RCC 7860 (cell line): ENCODE measurements at regions not wholly inside any gene's neighbourhood (a gene's known extent, or its start where the extent isn't known, plus 50 kb on each side); places are given as distances from the start of the nearest gene placed in this dataset.

Experiments
- DNase-seq: peaks from one replicate; pipeline ENCODE4 v3.0.0-alpha.2; 2015; ENCODE audit warnings: low spot score
- FAIRE-seq: peaks from 2 replicates; lab custom pipeline; 2012; peaks lifted over from hg19 to GRCh38; lab: Jason Lieb, UNC

GRCh38 chr4:56210397-56210796 is 176.9 kb downstream of the AASDH start:
- FAIRE-seq (no peak), DNase-seq (no peak)

GRCh38 chr4:56209767-56210166 is 177.5 kb downstream of the AASDH start:
- no peak for FAIRE-seq
- no peak for DNase-seq

- FAIRE-seq (no peak), DNase-seq (no peak)
Observed at GRCh38 chr4:56208103-56208502, 179.2 kb downstream of the AASDH start.

GRCh38 chr4:56206258-56206657 is 181.0 kb downstream of the AASDH start:
- FAIRE-seq (no peak), DNase-seq (no peak)

DNA sequence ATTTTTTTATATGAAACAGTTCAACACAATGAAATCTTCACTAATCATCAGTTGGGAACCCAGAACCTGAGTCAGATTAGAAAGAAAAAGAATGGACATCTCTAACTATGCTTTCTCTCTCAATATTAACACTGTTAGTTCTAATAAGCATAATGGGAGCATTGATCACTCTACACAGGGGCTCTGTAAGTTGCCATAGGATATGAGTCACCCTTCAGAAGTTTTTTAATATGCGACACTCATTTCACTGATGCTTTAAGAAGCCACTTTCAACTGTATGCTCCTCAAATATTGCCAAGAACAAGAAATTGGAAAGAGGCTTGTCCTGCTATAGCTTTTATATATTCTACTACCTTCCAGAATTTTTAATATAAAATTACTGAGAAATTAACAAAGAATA is 187.0 kb downstream of the AASDH start:
- FAIRE-seq = no peak
- no peak for DNase-seq

DNA sequence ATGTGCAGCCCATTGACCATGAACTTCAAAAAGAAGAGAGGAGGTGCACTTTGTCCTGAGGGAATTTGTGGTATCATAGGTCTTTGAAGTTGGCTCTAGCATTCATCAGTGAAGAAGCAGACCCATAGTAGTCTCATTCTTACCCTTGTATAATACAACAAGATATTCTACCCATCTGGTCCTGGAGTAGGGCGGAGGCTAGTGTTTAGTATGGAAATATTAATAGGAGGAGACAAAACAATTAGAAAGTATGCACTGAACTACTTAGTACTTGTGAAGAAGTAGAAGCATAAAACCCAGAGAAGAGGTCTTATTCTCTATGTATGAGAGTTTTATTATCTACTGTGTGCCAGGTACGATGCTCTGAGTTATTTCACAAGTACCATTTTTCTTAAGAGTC is 189.0 kb downstream of the AASDH start:
- DNase-seq = no peak
- no peak for FAIRE-seq

- FAIRE-seq (no peak), DNase-seq (no peak)
Observed at GRCh38 chr4:56197387-56197786, 189.9 kb downstream of the AASDH start.

- FAIRE-seq = no peak
- no peak for DNase-seq
Observed at GRCh38 chr4:56195025-56195424, 192.3 kb downstream of the AASDH start.

- no peak for DNase-seq
- no peak for FAIRE-seq
Observed at GRCh38 chr4:56191534-56191933, 195.8 kb downstream of the AASDH start.

- no peak for FAIRE-seq
Observed at GRCh38 chr4:56187688-56188087, 199.6 kb downstream of the AASDH start.

GRCh38 chr4:56186808-56187523 is 200.3 kb downstream of the AASDH start:
- FAIRE-seq (no peak), DNase-seq (no peak)

More at GRCh38 chr4:56187688-56188087, 199.6 kb downstream of the AASDH start:
- no peak for DNase-seq

GRCh38 chr4:56185901-56186300 is 201.4 kb downstream of the AASDH start:
- DNase-seq = no peak
- no peak for FAIRE-seq

GRCh38 chr4:56184214-56184613 is 203.1 kb downstream of the AASDH start:
- DNase-seq (no peak), FAIRE-seq (no peak)

DNA sequence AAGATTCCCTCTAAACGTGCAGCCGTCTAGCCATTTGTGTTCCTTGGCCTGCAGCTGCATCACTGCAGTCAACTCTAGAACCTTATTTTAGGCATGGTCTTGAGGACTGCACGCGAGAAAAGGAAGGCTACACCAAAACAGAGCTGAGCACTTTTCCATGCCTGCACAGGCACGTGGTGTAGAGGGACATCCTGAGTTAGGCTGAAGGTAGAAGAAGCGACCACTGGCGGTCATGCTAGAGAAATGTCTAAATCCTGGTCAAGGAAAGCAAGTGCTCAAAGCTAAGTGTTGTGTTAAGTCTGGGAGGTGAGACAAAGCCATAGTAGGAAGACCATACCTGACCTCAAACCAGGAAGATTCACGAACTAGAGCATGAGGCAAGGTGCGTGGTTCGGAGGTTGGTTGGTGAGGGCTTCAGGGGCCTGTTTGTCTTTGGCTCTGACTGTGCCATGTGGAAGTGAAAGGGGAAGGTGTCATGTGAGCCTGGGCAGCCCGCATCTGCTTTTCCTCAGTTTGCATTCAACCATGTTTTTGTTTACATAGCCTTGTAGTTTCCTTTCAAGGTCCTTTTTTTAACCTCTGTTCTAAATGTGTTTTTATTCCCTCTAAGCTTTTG is 203.8 kb downstream of the AASDH start:
- DNase-seq = no peak
- FAIRE-seq = no peak

- DNase-seq (no peak), FAIRE-seq (no peak)
Observed at GRCh38 chr4:56182356-56182755, 204.9 kb downstream of the AASDH start.

DNA sequence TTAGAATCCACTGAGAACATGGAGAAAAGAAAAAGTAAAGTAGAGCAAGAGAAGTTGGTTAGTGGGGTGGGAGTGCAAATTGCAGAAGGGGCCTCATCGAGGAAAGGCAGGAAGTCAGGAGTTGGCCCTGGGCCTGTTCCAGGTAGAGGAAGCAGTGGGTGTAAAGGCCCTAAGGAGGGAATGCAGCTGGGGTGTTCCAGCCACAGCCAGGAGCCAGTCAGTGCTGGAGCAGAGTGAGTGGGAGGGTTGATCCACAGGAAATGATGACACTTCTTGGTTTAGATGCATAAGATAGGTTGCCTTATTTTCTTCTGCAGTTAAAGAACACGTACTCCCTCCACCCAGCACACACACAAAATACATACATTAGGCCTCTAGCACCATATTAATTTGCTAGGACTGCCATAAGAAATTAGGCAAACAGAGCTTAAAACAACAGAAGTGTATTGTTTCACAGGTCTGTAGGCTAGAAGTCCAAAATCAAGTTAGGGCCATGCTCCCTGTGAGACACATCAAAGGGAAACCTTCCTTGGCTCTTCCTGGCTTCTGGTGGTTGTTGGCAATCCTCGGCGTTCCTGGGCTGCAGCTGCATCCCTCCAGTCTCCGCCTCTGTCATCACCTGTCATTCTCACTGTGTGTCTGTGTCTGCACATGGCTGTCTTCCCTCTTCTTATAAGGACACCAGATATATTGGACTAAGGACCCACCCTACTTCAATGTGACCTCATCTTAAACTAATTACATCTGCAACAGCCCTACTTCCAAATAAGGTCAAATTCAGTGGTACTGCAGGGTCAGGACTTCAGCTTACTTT is 205.9 kb downstream of the AASDH start:
- FAIRE-seq (no peak), DNase-seq (no peak)

DNA sequence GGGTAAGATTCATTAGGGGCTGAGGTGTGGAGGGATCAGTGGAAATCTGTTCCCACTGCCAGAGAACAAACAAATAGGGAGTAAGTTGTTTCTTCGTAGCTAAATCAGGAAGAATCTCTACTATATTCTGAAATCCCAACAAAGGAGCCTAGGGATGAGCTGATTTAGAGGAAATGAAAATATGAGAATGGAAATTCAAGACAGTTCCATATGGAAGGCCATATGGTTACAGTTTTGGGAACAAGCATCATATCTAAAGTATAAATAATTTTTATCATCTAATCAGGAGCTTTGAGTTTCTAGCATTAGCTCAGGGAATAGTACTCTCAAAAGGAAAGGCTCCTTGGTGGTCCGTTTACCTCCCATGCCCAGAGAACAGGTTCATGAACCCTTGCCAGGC is 218.2 kb downstream of the AASDH start:
- FAIRE-seq (no peak), DNase-seq (no peak)

DNA sequence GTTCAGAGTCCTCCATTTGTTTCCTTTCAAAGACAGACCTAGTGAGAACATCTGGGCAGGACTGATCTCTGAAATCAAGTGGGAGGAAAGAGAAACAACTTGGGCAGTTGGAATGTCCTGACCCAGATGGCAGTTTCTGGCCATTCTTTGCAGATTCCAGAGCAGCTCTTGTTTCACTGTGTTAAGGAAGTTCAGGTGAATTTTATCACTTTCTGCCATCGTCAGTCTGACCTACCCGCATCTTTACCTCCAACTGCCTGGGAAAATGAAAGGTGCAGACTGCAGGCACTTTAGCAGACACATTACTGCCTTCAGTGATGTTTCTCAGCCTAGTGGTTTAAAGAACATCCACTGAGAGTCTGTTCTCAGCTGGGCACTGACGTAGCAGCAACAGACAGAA is 216.2 kb downstream of the CEP135 start:
- DNase-seq = no peak
- no peak for FAIRE-seq

GRCh38 chr4:56160636-56161035 is 211.9 kb downstream of the CEP135 start:
- FAIRE-seq = no peak
- DNase-seq = no peak

DNA sequence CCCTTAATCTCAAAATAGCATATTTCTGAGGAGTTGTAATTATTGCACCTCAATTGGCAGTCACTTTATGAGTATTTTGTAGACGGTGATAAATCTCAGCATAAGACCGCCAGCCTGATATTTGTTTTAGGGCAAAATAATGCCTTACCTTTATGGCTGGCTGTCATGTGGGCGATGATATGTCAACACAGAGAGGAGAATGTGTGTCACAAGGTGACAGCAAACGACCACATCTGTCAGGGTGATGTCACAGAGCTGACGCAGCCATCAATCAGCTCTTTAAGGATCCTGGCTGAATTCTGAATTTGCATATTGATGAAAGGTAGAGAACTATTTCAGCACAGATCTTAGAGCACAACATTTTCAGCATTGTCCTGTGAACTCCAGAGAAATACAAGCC is 209.7 kb downstream of the CEP135 start:
- FAIRE-seq (no peak), DNase-seq (no peak)

- DNase-seq (no peak), FAIRE-seq (no peak)
Observed at GRCh38 chr4:56156141-56156540, 207.4 kb downstream of the CEP135 start.

DNA sequence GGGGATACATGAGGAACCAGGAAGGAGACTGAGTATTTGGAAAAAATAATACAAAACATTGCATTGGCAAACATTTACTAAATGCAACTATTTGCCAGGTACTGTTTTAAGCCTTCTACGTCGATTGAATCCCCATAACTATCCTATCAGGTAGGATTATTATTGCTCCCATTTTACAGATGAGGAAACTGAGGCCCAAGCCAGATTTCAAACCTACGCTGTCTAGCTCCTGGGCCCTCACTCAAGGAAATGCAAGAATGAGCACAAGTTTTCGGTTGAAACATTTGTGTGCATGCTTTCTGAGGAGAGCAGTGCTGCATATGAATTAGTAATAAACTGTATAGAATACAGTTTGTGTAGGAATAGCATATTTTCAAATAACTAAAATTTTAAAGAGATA is 206.7 kb downstream of the CEP135 start:
- DNase-seq = no peak
- no peak for FAIRE-seq
